HG03439 (cell line): ENCODE measurements at regions not wholly inside any gene's neighbourhood (a gene's known extent, or its start where the extent isn't known, plus 50 kb on each side); places are given as distances from the start of the nearest gene placed in this dataset.
"Not testable (repeated sequence)": the region's sequence is repeated elsewhere in the genome, so short reads cannot be mapped to it uniquely, and the experiment has no call there.

Source experiments
- ATAC-seq: cut with Tn5 transposase; IDR thresholded peaks from one replicate; pipeline ENCODE4 v1.9.1; 2021; ENCODE audit warnings: mild to moderate bottlenecking, moderate library complexity; ENCODE audit not compliant: unreplicated experiment

DNA sequence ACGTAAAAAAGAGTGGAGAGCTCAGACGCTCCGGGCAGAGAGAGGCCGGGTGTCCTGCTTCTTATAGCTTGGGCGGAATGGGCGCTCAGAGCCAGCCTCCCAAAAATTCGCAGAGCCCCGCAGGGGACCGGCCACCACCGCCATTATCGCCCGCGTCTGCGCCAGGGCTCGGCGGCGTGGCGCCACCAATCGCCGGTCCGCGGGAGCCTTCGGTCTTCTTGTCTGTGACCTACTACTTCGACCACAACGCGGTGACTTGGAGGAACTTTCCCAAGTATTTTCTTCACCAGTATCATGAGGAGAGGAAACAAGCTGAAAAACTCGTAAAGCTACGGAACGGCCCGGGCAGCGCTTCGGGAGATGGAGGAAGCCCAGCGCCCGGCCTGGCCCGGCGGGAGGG, 1138.1 kb upstream of the CHAC2 start:
- no peak for ATAC-seq

GRCh38 chr2:52622266-52622665, 1145.3 kb upstream of the CHAC2 start:
- ATAC-seq, result no peak

- no peak for ATAC-seq
Observed at GRCh38 chr2:52613064-52613463, 1154.5 kb upstream of the CHAC2 start.

GRCh38 chr2:52611759-52612158, 1155.8 kb upstream of the CHAC2 start:
- no peak for ATAC-seq

DNA sequence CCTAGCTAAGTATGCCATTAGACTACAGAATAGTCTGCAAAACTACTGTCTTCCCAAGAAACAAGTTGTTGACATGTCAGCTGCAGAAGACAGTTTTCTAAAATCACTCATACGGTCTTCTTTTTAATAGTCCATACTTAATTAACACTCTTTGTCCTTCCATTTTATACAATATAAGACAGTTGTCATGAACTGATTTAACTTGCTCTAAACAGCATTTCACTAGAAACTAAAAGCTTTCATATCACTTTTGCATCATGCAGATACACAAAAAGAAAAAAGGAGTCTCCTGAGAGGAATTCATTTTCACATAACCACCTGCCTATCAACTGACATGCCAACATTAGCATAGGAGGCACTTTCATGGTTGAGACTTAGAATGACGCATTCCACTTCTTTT, 1159.6 kb upstream of the CHAC2 start:
- ATAC-seq, result no peak

- ATAC-seq, result no peak
Observed at GRCh38 chr2:52597346-52597745, 1170.3 kb upstream of the CHAC2 start.

DNA sequence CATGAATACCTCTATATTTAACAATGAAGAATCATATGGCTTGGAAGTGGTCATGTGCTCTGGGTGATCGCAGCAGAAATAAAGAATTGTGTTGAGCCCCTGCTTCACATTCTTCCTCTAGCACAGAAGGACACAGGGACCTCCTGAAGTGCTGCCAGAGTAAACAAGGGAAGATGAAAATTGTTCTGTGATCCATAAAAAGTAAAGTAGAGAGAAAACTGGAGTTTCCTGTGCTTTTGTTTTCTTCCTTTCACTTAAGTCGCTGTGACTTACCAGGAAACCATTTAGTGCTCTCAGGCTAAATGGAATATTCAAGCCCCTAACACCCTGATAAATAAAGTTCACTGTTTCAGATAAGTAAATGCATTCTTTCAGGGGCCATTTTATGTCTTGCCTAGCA, 1173.6 kb upstream of the CHAC2 start:
- ATAC-seq, result no peak

- ATAC-seq, result not testable (repeated sequence)
Observed at GRCh38 chr2:52584071-52584470, 1183.5 kb upstream of the CHAC2 start.

DNA sequence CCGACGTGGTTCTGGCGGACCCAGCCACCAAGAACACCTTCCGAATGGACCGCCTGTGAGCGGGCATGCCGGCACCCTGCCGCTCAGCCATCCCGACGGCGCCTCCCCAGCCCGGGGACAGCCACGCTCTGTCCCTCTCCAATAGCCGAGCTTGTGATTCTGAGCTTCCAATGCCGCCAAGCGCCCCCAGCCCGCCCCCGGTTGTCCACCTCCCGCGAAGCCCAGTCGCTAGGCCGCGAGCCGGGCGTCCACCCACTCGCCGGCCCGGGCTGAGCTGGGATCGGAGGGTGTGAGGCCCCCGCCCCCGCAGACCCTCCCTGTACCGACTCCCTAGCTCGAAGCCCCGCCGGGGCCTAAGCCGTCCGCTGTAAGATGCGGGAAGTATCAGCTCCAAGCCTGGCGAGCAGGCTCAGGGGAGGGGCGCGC, 1195.1 kb upstream of the CHAC2 start:
- ATAC-seq, result no peak

GRCh38 chr2:52571380-52572347, 1195.9 kb upstream of the CHAC2 start:
- ATAC-seq, result no peak

DNA sequence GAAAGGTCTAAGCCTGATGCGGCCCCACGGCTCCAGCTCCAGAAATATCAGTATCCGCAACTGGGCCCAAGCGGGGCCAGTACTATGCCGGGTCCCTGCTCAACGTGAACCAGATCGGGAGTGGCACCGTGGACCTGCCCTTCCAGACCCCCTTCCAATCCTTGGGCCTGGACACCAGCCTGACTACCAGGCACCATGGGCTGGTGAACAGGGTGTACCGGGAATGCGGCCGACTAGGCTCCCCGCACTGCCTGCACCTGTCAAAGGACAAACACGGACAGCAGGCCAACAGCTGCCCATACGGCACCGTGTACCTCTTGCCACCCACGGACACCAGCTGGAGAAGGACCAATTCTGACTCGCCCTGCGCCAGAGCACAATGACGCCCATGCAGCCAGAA, 1196.9 kb upstream of the CHAC2 start:
- no peak for ATAC-seq

DNA sequence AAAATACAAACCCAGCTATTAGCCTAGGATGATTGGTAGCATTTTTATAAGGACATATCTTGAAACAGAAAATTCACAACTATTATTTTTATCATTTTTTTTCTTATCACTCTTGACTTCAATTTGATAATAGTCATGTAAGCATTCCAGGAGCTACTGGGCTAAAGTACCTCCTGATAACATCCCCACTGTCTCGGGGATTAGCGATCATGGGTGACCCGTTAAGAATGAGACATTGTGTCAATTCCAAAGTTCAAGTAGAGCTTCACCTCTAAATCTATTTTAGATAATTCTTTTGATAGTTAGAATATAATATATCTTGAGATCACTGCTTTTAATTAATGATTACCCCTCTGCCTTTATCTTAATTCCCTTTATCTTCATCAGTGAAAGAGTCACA, 1204.5 kb upstream of the CHAC2 start:
- no peak for ATAC-seq

- ATAC-seq, result no peak
Observed at GRCh38 chr2:52558265-52558664, 1209.3 kb upstream of the CHAC2 start.

DNA sequence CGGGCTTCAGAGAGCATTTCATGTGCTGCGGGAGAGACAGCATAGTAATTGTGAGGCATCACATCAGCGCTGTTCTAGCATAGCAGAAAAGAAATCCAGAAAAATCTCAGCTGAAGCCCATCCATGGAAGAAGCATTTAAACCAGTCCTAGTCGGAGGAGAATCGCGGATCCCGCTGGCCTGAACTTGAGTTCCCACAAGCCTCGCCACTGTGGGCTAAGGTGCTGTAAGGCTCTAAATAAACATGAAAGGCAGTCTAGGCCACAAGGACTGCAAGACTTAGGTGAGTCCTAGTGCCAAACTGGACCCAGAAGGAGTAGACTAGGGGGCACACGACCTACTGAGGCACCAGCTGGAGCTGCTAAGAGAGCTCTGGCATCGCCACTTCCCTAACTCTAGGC, 1225.3 kb upstream of the CHAC2 start:
- ATAC-seq, result no peak

DNA sequence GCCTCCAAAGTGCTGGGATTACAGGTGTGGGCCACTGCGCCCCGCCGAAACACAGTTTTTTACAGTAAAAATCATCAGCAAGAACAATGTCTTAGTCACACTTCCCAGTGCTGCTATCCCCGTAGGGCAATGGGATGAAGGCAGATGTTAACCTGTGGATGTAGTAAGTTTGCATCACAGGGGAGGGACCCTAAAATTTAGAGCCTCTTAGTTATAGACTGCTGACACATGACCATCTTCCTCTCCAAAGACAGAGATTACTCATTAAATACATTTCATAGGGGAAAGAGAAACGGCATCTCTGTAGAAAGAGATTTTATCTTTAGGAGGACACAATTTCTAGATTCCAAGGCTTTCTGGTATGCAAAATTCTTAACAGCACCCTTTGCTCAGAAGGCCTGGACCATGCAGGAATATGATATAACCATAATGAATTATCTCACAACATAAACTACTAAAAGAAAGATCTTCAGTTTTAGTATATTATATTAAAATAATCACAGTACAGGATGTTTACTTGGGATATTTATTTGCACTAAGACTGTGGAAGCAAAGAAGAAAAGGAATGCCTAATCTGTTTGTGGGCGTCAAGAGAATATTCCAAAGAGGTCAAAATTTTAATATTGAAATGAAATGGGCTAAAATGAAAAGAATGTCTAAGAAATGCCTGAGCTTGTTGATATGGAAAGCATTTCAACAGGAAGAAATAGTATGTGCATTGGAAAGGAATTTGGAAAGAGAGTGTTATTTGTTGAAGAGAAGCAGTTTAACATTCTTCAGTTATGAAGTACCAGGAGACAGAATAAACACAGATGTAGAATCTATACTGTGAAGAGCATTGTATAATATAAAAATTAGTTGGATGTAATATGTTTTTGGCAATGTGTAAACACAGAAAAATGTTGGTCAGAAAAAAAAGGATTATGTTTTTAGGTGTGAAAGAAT, 1228.3 kb upstream of the CHAC2 start:
- ATAC-seq, result no peak

DNA sequence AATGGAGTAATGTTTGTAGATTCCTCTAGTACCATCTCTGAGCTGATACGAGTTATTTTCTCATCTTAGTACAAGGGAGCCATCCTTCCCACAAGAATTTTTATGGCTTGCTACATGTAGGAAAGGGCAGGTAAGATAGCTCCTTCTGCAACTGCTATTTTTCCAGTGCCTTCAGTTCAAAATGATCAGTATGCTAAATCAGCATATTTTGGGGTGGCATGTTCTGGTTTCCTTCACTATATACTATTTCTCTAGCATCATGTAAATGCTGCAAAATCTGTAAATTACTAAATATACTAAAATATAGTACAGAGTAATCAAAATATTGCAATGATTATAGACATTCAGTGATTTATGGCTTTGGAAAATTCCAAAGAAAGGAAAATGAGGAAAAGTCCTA, 1230.0 kb upstream of the CHAC2 start:
- ATAC-seq, result no peak

- no peak for ATAC-seq
Observed at GRCh38 chr2:52536929-52537460, 1230.6 kb upstream of the CHAC2 start.

- no peak for ATAC-seq
Observed at GRCh38 chr2:52532956-52533355, 1234.6 kb upstream of the CHAC2 start.

GRCh38 chr2:52526735-52527134, 1240.9 kb upstream of the CHAC2 start:
- ATAC-seq, result no peak

GRCh38 chr2:52520644-52521043, 1247.0 kb upstream of the CHAC2 start:
- no peak for ATAC-seq

DNA sequence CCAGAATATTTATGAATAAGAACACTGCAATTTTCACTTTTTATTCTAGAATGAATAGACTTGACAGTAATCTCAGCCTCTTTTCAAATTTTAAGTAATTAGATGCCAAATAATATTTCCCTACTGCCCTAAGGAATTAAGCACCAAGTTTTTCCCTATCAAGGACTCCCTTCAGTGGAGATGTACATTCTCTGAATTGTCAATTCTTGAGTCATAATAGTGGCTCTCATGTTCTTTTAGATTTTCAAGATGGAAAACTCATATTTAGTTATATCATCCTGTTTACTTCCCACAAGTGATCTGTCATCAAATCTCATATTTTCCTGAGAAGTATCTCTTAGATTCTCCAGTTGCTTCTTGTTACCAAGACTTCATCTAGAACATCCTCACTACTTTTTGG, 1248.9 kb upstream of the CHAC2 start:
- ATAC-seq, result no peak
